Panc1 (cell line): ENCODE measurements at regions not wholly inside any gene's neighbourhood (a gene's known extent, or its start where the extent isn't known, plus 50 kb on each side); places are given as distances from the start of the nearest gene placed in this dataset.

ENCODE experiments used
- ATAC-seq: fragments of 200-7000 bp; cut with Tn5 transposase; 2 replicates; pipeline ENCODE4 v1.9.1; 2020; ENCODE audit warnings: mild to moderate bottlenecking, moderate library complexity
- BruUV-seq: library from RNA; stranded (reverse); fragments of 400-500 nt; replicated peaks from 2 replicates; lab custom pipeline; 2021; lab: Mats Ljungman, UMichigan
- CTCF ChIA-PET: fragments of 300-600 bp; sonication (Branson Sonifier 250); formaldehyde crosslinking; loops from one replicate; lab custom pipeline; 2022; ENCODE audit warnings: antibody characterized with exemption; lab: Charles Lee
- POLR2A ChIA-PET: fragments of 300-600 bp; sonication (Branson Sonifier 250); formaldehyde crosslinking; loops from one replicate; lab custom pipeline; 2022; ENCODE audit warnings: antibody characterized with exemption; lab: Charles Lee
- DNase-seq: peaks from one replicate; pipeline ENCODE4 v3.0.0-alpha.2; 2010; ENCODE audit warnings: low read depth, low spot score
- H3K27ac ChIP-seq: 2 replicates; pipeline ENCODE4 v1.5.1; 2011; ENCODE audit warnings: mild to moderate bottlenecking, low read length, inconsistent platforms
- H3K27me3 ChIP-seq: fragments of 200-500 bp; sonication (Bioruptor generic); 2 replicates; pipeline ENCODE4 v1.6.0; 2014; ENCODE audit warnings: low read length, inconsistent platforms; ENCODE audit not compliant: control insufficient read depth, insufficient read depth
- H3K36me3 ChIP-seq: fragments of 200-500 bp; sonication (Bioruptor generic); 2 replicates; pipeline ENCODE4 v1.5.1; 2014; ENCODE audit warnings: inconsistent platforms, mild to moderate bottlenecking, low read length, moderate library complexity; ENCODE audit not compliant: control insufficient read depth, insufficient read depth
- H3K4me1 ChIP-seq: 2 replicates; pipeline ENCODE4 v1.5.1; 2011; ENCODE audit warnings: inconsistent platforms, mild to moderate bottlenecking, low read length, moderate library complexity; ENCODE audit not compliant: control insufficient read depth, insufficient read depth
- H3K4me3 ChIP-seq, 2 experiments: 2 replicates each; pipeline ENCODE4 v1.5.1; 2011 to 2012; ENCODE audit warnings: low read depth in 2 of 2, low read length in 2 of 2, mild to moderate bottlenecking in 2 of 2, inconsistent platforms in 1 of 2, moderate library complexity in 1 of 2
- H3K9me3 ChIP-seq: fragments of 200-500 bp; sonication (Bioruptor generic); 2 replicates; pipeline ENCODE4 v1.5.1; 2014; ENCODE audit warnings: low read depth, mild to moderate bottlenecking, inconsistent platforms, low read length, moderate library complexity; ENCODE audit not compliant: control insufficient read depth, insufficient read depth
- POLR2AphosphoS5 ChIP-seq: IDR thresholded peaks from 2 replicates; pipeline ENCODE4 v1.6.1; 2012; ENCODE audit warnings: mild to moderate bottlenecking, low read depth, low read length, moderate library complexity
- SIN3A ChIP-seq: IDR thresholded peaks from 2 replicates; pipeline ENCODE4 v1.6.1; 2012; ENCODE audit warnings: low read depth, mild to moderate bottlenecking, low read length, moderate library complexity, borderline replicate concordance; ENCODE audit not compliant: insufficient read depth
- TCF7L2 ChIP-seq: IDR thresholded peaks from 2 replicates; pipeline ENCODE4 v1.6.1; 2011; ENCODE audit warnings: mild to moderate bottlenecking, low read depth, low read length, inconsistent platforms
- in situ Hi-C: cut with HindIII; loops from 2 replicates; pipeline ENCODE4 v1.10.0; 2016; ENCODE audit warnings: low sequenced_read_pairs, low pct_unique_long_range_greater_than_20kb
- intact Hi-C: fragments of 100-400 bp; cut with micrococcal nuclease; formaldehyde crosslinking; loops from one replicate; pipeline ENCODE4 v1.10.0; 2022; ENCODE audit not compliant: unreplicated experiment
- TF ChIP-seq, protein P1 (sequence below): fragments of 450-650 bp; IDR thresholded peaks from 2 replicates; pipeline ENCODE4 v1.5.1; 2017; ENCODE audit warnings: mild to moderate bottlenecking
- TF ChIP-seq, protein P2 (sequence below), 2 experiments: IDR thresholded peaks; 2 replicates each; pipeline ENCODE4 v1.6.1; 2011 to 2012; ENCODE audit warnings: low read depth in 2 of 2, control low read depth in 1 of 2, low read length in 1 of 2, mild to moderate bottlenecking in 1 of 2, moderate library complexity in 1 of 2; ENCODE audit not compliant: insufficient read depth in 1 of 2

DNA sequence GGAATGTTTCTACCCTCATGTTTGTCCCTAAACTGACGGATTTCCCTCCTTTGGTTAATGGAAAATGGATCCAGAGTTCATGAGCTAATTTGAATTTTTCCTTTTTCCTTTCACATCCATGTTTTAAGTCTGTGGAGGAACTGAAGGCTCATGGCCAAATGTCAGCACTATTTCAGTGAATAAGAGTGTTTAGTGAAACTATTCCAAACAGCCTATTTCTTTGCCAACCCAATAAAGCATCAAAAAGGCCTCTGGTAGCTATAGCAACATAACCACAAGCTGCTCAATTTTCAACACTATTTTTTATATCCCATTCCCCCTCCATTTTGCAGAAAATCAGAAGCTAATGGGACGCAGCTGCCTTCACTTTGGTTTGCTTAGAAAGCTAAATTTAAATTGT, 1454.1 kb downstream of the GATA3 start:
- BruUV-seq, result no TSS peak
- H3K4me1 ChIP-seq, result no peaks in the 10 kb centered on the region
- ChIA-PET CTCF (no interaction called here), POLR2A (no interaction called here)
- in situ Hi-C loops (no loop called here), intact Hi-C loops (no loop called here)
- DNase-seq, result no peak
- H3K27ac ChIP-seq, result no peak overlapping the region
- H3K4me3 ChIP-seq, result no peak overlapping the region
- ATAC-seq, result no peak
- no peaks in the 10 kb centered on the region for H3K27me3 ChIP-seq
- H3K9me3 ChIP-seq, result no peaks in the 10 kb centered on the region
- TF ChIP-seq, protein P1, sequence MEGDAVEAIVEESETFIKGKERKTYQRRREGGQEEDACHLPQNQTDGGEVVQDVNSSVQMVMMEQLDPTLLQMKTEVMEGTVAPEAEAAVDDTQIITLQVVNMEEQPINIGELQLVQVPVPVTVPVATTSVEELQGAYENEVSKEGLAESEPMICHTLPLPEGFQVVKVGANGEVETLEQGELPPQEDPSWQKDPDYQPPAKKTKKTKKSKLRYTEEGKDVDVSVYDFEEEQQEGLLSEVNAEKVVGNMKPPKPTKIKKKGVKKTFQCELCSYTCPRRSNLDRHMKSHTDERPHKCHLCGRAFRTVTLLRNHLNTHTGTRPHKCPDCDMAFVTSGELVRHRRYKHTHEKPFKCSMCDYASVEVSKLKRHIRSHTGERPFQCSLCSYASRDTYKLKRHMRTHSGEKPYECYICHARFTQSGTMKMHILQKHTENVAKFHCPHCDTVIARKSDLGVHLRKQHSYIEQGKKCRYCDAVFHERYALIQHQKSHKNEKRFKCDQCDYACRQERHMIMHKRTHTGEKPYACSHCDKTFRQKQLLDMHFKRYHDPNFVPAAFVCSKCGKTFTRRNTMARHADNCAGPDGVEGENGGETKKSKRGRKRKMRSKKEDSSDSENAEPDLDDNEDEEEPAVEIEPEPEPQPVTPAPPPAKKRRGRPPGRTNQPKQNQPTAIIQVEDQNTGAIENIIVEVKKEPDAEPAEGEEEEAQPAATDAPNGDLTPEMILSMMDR, result no peak
- TF ChIP-seq TCF7L2 (no peak), POLR2AphosphoS5 (no peak), SIN3A (no peak)
- TF ChIP-seq, protein P2, sequence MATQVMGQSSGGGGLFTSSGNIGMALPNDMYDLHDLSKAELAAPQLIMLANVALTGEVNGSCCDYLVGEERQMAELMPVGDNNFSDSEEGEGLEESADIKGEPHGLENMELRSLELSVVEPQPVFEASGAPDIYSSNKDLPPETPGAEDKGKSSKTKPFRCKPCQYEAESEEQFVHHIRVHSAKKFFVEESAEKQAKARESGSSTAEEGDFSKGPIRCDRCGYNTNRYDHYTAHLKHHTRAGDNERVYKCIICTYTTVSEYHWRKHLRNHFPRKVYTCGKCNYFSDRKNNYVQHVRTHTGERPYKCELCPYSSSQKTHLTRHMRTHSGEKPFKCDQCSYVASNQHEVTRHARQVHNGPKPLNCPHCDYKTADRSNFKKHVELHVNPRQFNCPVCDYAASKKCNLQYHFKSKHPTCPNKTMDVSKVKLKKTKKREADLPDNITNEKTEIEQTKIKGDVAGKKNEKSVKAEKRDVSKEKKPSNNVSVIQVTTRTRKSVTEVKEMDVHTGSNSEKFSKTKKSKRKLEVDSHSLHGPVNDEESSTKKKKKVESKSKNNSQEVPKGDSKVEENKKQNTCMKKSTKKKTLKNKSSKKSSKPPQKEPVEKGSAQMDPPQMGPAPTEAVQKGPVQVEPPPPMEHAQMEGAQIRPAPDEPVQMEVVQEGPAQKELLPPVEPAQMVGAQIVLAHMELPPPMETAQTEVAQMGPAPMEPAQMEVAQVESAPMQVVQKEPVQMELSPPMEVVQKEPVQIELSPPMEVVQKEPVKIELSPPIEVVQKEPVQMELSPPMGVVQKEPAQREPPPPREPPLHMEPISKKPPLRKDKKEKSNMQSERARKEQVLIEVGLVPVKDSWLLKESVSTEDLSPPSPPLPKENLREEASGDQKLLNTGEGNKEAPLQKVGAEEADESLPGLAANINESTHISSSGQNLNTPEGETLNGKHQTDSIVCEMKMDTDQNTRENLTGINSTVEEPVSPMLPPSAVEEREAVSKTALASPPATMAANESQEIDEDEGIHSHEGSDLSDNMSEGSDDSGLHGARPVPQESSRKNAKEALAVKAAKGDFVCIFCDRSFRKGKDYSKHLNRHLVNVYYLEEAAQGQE (IDR thresholded peaks at IDR 0.05; ENCODE audit: insufficient read depth in 1 of 2, low read depth in 2 of 2, low read length in 1 of 2), result no peak
- H3K36me3 ChIP-seq, result no peaks in the 10 kb centered on the region

DNA sequence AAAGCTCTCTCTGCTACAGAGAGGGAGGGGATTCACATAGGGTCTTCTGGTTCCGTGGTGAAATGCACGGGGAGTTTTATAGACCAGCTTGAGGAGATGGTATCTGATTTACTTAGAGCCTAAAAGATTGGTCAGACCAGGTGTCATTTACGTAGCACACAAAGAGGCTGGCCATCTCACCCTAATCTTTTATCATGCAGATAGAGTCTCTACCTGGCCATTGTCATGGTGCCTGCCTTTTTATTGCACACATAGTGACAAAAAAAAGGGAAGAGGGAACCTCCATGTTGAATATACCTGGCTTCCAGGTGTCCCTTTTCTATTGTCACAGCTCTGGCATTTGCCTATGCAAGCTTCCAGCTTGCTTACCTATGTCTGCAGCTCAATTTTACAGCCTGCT, 1456.1 kb downstream of the GATA3 start:
- H3K9me3 ChIP-seq, result no peaks in the 10 kb centered on the region
- ATAC-seq, result no peak
- no peak overlapping the region for H3K27ac ChIP-seq
- ChIA-PET CTCF (no interaction called here), POLR2A (no interaction called here)
- no peak for DNase-seq
- no peaks in the 10 kb centered on the region for H3K4me1 ChIP-seq
- no TSS peak for BruUV-seq
- no peak overlapping the region for H3K4me3 ChIP-seq
- no peaks in the 10 kb centered on the region for H3K36me3 ChIP-seq
- no peaks in the 10 kb centered on the region for H3K27me3 ChIP-seq
- intact Hi-C loops (no loop called here), in situ Hi-C loops (no loop called here)
- TF ChIP-seq, protein P2 (IDR thresholded peaks at IDR 0.05; ENCODE audit: insufficient read depth in 1 of 2, low read depth in 2 of 2, low read length in 1 of 2), result no peak
- no peak for TF ChIP-seq SIN3A
- no peak for TF ChIP-seq TCF7L2
- no peak for TF ChIP-seq POLR2AphosphoS5
- TF ChIP-seq, protein P1, result no peak
